Lower lobe of right lung (tissue), 2 donors: ENCODE measurements at regions not wholly inside any gene's neighbourhood (a gene's known extent, or its start where the extent isn't known, plus 50 kb on each side); places are given as distances from the start of the nearest gene placed in this dataset.

Experiments used
- ATAC-seq, 2 donors: fragments of 200-7000 bp; cut with Tn5 transposase; one replicate each; pipeline ENCODE4 v1.9.1; 2020 to 2022; ENCODE audit warnings: mild to moderate bottlenecking in 2 of 2, moderate library complexity in 2 of 2
- DNase-seq: peaks from one replicate; pipeline ENCODE4 v3.0.0-alpha.2; 2020
- H3K27ac ChIP-seq: fragments of 200-600 bp; one replicate; pipeline ENCODE4 v1.8.0; 2022
- H3K27me3 ChIP-seq: fragments of 200-600 bp; one replicate; pipeline ENCODE4 v1.8.0; 2022; ENCODE audit warnings: low read depth
- H3K36me3 ChIP-seq: fragments of 200-600 bp; one replicate; pipeline ENCODE4 v1.8.0; 2022; ENCODE audit warnings: mild to moderate bottlenecking
- H3K4me1 ChIP-seq: fragments of 200-600 bp; one replicate; pipeline ENCODE4 v1.8.0; 2022
- H3K4me3 ChIP-seq: fragments of 200-600 bp; one replicate; pipeline ENCODE4 v1.8.0; 2022; ENCODE audit warnings: mild to moderate bottlenecking
- H3K9me3 ChIP-seq: fragments of 200-600 bp; one replicate; pipeline ENCODE4 v1.8.0; 2022
- CTCF ChIP-seq: fragments of 200-600 bp; IDR thresholded peaks from one replicate; pipeline ENCODE4 v1.8.0; 2022; ENCODE audit warnings: antibody characterized with exemption, mild to moderate bottlenecking
- intact Hi-C: fragments of 100-400 bp; cut with DNase I; formaldehyde crosslinking; loops from one replicate; pipeline ENCODE4 v1.11.0; 2022
- donor health status: DM: no; HTN: yes; CAD: no; lungs with severe emphysema.

GRCh38 chr9:134515026-134515821 lies 126.4 kb upstream of the COL5A1 start:
- DNase-seq, result no peak

GRCh38 chr9:134516464-134516863 lies 125.1 kb upstream of the COL5A1 start:
- no peak for DNase-seq
- Histone ChIP-seq H3K36me3 (no peaks in the 10 kb centered on the region), H3K27me3 (no peaks in the 10 kb centered on the region), H3K9me3 (no peaks in the 10 kb centered on the region), H3K4me3 (no peak overlapping the region), H3K27ac (no peak overlapping the region), H3K4me1 (no peaks in the 10 kb centered on the region)
- intact Hi-C loops, result no loop called here
- no peak for ATAC-seq
- TF ChIP-seq CTCF, result no peak

More at GRCh38 chr9:134515026-134515821, 126.4 kb upstream of the COL5A1 start:
- Histone ChIP-seq H3K4me3 (no peak overlapping the region), H3K9me3 (no peaks in the 10 kb centered on the region), H3K27ac (no peak overlapping the region), H3K36me3 (no peaks in the 10 kb centered on the region), H3K27me3 (no peaks in the 10 kb centered on the region), H3K4me1 (no peaks in the 10 kb centered on the region)
- TF ChIP-seq CTCF, result no peak
- no peak for ATAC-seq
- intact Hi-C loops, result no loop called here

GRCh38 chr9:134517069-134517680 lies 124.4 kb upstream of the COL5A1 start:
- Histone ChIP-seq H3K27me3 (no peaks in the 10 kb centered on the region), H3K4me1 (no peaks in the 10 kb centered on the region), H3K9me3 (no peaks in the 10 kb centered on the region), H3K36me3 (no peaks in the 10 kb centered on the region), H3K27ac (no peak overlapping the region), H3K4me3 (no peak overlapping the region)
- no peak for DNase-seq
- no peak for TF ChIP-seq CTCF
- intact Hi-C loops, result no loop called here
- no peak for ATAC-seq

- DNase-seq (peak; percentile 46), ATAC-seq (no peak)
- intact Hi-C loops, result no loop called here
- no peak overlapping the region for H3K4me3 ChIP-seq
- H3K9me3 ChIP-seq, result no peaks in the 10 kb centered on the region
- H3K27me3 ChIP-seq, result no peaks in the 10 kb centered on the region
- H3K27ac ChIP-seq, result no peak overlapping the region
- no peaks in the 10 kb centered on the region for H3K4me1 ChIP-seq
- TF ChIP-seq CTCF, result no peak
- H3K36me3 ChIP-seq, result no peaks in the 10 kb centered on the region
Observed at GRCh38 chr9:134518004-134518606, 123.5 kb upstream of the COL5A1 start.

- H3K4me1 ChIP-seq, result no peaks in the 10 kb centered on the region
- no peaks in the 10 kb centered on the region for H3K27me3 ChIP-seq
- TF ChIP-seq CTCF, result no peak
- no peak overlapping the region for H3K4me3 ChIP-seq
- H3K27ac ChIP-seq, result no peak overlapping the region
- no peak for DNase-seq
- no peak for ATAC-seq
- H3K36me3 ChIP-seq, result no peaks in the 10 kb centered on the region
- H3K9me3 ChIP-seq, result no peaks in the 10 kb centered on the region
- intact Hi-C loops, result no loop called here
Observed at GRCh38 chr9:134519375-134520070, 122.1 kb upstream of the COL5A1 start.
